GM21423 (cell line): ENCODE measurements at regions not wholly inside any gene's neighbourhood (a gene's known extent, or its start where the extent isn't known, plus 50 kb on each side); places are given as distances from the start of the nearest gene placed in this dataset.

Experiments used
- ATAC-seq: cut with Tn5 transposase; IDR thresholded peaks from one replicate; pipeline ENCODE4 v1.9.1; 2021; ENCODE audit warnings: mild to moderate bottlenecking, moderate library complexity; ENCODE audit not compliant: unreplicated experiment

- no peak for ATAC-seq
Measured at GRCh38 chr5:35324679-35325078, 94.4 kb upstream of the PRLR start.

GRCh38 chr5:35324201-35324600 is 93.9 kb upstream of the PRLR start:
- ATAC-seq = no peak

- peak; percentile 9 for ATAC-seq
Measured at GRCh38 chr5:35320029-35320428, 89.7 kb upstream of the PRLR start.

GRCh38 chr5:35319333-35320002 is 89.2 kb upstream of the PRLR start:
- ATAC-seq = peak; percentile 93

- ATAC-seq = no peak
Measured at GRCh38 chr5:35317586-35317985, 87.3 kb upstream of the PRLR start.

GRCh38 chr5:35316611-35317274 is 86.5 kb upstream of the PRLR start:
- no peak for ATAC-seq

GRCh38 chr5:35313291-35313690 is 83.0 kb upstream of the PRLR start:
- ATAC-seq = no peak

GRCh38 chr5:35312267-35312666 is 82.0 kb upstream of the PRLR start:
- ATAC-seq = no peak

GRCh38 chr5:35309365-35310130 is 79.3 kb upstream of the PRLR start:
- no peak for ATAC-seq

- peak; percentile 69 for ATAC-seq
Measured at GRCh38 chr5:35308421-35308820, 78.1 kb upstream of the PRLR start.

- ATAC-seq = no peak
Measured at GRCh38 chr5:35306716-35307365, 76.6 kb upstream of the PRLR start.

GRCh38 chr5:35305336-35306020 is 75.2 kb upstream of the PRLR start:
- ATAC-seq = no peak

- ATAC-seq = no peak
Measured at GRCh38 chr5:35304291-35304690, 74.0 kb upstream of the PRLR start.

GRCh38 chr5:35303152-35303551 is 72.9 kb upstream of the PRLR start:
- peak; percentile 41 for ATAC-seq

GRCh38 chr5:35302544-35302943 is 72.3 kb upstream of the PRLR start:
- peak; percentile 94 for ATAC-seq

GRCh38 chr5:35297755-35298154 is 67.5 kb upstream of the PRLR start:
- ATAC-seq = no peak

- no peak for ATAC-seq
Measured at GRCh38 chr5:35294976-35295375, 64.7 kb upstream of the PRLR start.

- no peak for ATAC-seq
Measured at GRCh38 chr5:35294017-35294416, 63.7 kb upstream of the PRLR start.

- no peak for ATAC-seq
Measured at GRCh38 chr5:35285435-35285834, 55.1 kb upstream of the PRLR start.

GRCh38 chr5:35285011-35285410 is 54.7 kb upstream of the PRLR start:
- no peak for ATAC-seq

GRCh38 chr5:35284364-35284763 is 54.1 kb upstream of the PRLR start:
- no peak for ATAC-seq
